GM18909 (cell line): ENCODE measurements at regions not wholly inside any gene's neighbourhood (a gene's known extent, or its start where the extent isn't known, plus 50 kb on each side); places are given as distances from the start of the nearest gene placed in this dataset.

Experiments used
- ATAC-seq: cut with Tn5 transposase; IDR thresholded peaks from one replicate; pipeline ENCODE4 v1.9.1; 2021; ENCODE audit warnings: mild to moderate bottlenecking; ENCODE audit not compliant: unreplicated experiment, poor library complexity

GRCh38 chr14:84777356-84777755 is 752.6 kb upstream of the FLRT2 start:
- no peak for ATAC-seq

- ATAC-seq, result no peak
Observed at GRCh38 chr14:84782902-84783301, 747.0 kb upstream of the FLRT2 start.

DNA sequence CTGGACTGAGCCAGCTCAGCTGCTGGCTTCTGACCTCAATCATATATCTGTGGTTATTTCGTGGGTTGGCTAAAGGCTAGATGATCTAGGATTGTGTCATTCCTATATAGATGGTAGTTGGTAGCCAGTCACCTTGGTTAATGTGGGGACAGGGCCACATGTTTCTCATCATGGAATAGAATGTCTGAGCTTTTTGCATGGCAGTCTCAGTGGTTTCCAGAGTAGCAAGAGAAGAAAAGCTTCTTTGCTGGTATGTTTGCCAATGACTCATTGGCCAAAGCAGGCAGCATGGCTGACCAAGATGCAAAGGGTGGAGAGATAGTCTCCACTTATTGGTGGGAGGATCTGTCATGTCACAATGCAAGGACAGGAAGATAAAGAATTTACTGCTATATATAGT is 746.4 kb upstream of the FLRT2 start:
- no peak for ATAC-seq

- no peak for ATAC-seq
Observed at GRCh38 chr14:84785996-84786395, 743.9 kb upstream of the FLRT2 start.

DNA sequence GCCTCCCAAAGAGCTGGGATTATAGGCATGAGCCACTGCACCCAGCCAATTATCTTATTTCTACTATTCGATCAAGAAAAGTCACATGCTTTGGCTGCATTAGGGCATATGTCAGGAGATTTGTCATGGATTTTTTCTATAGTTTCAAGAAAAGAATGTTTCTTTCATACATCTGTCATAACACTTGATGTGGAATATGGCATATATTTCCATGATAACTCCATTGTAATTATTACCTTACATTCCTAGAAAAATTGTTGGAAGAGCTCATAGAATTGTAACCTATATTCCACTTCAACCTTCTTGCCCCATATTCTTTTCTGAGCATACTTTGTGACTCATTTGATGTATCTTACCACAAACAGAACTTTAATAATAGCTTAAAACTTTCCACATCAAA is 740.9 kb upstream of the FLRT2 start:
- ATAC-seq, result no peak

DNA sequence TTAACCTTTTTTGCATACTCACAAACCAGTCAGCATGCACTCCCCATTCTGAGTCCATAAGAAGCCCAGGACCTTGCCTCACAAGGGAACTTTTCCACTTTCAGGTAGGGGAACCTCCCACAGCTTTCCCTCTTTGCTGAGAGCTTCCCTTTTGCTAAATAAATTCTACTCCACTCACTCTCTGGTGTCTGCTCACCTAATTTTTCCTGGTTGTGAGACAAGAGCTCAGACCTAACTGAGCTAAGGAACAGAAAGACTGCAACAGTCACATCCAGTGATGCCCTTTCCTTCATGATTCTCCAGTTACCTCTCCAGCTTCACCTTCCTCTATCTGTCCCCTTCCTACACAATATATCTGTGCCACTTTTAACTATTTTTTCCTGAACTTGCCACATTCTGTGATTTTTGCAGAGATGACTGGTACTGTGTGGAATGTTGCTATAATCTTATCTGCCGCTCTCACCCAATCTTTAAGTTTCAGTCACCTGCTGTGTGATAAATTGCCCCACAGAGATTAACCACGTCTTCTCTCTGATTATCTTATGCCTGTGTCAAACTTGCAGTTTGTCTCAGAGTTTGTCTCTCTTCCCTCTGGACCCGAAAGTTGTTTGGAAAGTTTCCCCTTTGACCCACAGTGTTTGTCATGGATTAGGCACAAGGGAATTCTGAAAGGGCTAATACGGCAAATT is 737.1 kb upstream of the FLRT2 start:
- ATAC-seq, result no peak

DNA sequence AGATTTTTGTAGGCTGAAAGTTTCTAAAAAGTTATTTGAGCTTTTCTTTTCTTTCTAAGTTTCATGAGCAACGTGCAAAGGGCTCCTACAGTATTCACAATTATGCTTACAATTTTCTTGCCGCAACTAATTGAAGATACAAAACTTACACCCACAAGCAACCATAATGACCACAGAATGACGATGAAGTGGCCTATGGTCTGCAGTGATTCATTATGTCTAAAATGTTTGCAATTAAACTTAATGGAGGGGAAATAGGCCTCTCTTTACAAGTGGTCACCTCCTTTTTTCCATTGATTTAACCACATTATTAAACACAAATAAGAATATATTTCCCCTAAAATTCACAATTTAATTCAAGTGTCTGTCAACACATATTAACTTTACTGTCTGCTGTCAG is 732.6 kb upstream of the FLRT2 start:
- ATAC-seq, result no peak

- no peak for ATAC-seq
Observed at GRCh38 chr14:84804468-84804867, 725.5 kb upstream of the FLRT2 start.

GRCh38 chr14:84804895-84805294 is 725.0 kb upstream of the FLRT2 start:
- no peak for ATAC-seq

- ATAC-seq, result no peak
Observed at GRCh38 chr14:84806181-84806580, 723.8 kb upstream of the FLRT2 start.

- ATAC-seq, result no peak
Observed at GRCh38 chr14:84806622-84807021, 723.3 kb upstream of the FLRT2 start.

- no peak for ATAC-seq
Observed at GRCh38 chr14:84807673-84808072, 722.3 kb upstream of the FLRT2 start.

- ATAC-seq, result no peak
Observed at GRCh38 chr14:84809158-84809557, 720.8 kb upstream of the FLRT2 start.

- no peak for ATAC-seq
Observed at GRCh38 chr14:84814391-84814790, 715.6 kb upstream of the FLRT2 start.

DNA sequence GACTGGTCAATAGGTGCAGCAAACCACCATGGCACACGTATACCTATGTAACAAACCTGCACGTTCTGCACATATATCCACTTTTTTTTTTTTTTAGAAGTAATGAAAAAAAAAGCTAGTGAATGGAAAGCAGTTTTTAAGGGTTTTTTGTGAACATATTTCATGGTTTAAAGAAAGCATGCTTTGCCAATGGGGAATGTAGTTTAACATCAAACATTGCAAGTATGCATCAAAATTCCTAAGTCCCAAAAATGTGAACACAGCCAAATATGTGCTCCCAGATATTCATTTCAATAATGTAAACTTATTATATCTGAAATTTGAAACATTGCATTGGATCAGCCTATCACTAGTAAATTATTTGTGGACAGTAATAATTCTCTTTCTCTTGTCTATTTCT is 710.4 kb upstream of the FLRT2 start:
- no peak for ATAC-seq

DNA sequence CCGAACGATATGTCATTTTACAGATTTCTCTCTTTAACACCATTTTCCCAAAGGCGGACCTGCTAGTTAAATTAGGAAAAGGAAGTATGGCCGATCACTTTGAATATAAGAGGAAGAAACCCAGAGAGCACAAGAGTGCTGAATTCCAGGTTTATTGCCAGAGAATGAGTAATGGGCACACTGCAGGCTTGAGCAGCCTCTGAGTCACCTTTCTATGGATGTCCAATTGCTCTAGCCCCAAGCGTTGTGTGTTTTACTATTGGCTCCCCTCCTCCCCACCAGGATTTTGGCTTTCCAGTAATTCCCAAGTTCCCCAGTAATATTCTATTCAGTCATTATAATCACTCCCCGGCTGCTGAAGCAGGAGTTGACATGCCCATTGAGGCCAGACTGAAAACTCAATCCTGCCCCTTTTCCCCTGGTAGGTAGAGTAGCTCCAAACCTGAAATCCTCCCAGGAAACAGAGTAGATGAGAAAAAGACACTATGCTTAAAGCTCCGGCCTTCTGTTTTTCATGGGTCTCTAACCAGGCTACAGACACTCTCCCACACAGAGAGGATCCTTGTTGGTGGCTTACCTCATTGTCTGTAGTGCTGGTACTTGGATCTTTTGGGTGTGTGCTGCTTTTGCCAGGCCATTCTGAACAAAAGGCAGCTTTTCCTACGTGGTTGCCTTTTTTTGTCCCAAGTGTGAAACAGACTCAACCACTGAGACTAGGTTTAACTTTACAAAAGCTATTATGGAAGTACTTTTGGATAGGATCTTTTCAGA is 704.3 kb upstream of the FLRT2 start:
- ATAC-seq, result no peak

- no peak for ATAC-seq
Observed at GRCh38 chr14:84826294-84826693, 703.6 kb upstream of the FLRT2 start.

DNA sequence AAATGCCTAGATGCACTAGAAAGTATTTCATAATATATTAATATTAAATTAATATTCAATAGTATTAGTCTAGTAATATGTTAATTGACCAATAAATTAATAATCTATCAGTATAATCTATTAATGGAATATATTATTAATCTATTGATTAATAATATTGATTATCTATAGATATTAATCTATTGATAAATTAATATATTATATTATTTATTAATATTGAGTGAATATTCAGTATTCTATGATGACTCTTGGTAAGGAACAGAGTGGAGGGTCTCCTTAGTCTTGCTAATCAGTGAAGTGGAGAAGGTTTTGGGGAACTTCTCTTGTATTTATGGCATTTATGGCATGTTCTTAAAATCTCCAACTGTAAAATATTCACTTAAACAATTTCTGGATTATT is 679.3 kb upstream of the FLRT2 start:
- ATAC-seq, result no peak

DNA sequence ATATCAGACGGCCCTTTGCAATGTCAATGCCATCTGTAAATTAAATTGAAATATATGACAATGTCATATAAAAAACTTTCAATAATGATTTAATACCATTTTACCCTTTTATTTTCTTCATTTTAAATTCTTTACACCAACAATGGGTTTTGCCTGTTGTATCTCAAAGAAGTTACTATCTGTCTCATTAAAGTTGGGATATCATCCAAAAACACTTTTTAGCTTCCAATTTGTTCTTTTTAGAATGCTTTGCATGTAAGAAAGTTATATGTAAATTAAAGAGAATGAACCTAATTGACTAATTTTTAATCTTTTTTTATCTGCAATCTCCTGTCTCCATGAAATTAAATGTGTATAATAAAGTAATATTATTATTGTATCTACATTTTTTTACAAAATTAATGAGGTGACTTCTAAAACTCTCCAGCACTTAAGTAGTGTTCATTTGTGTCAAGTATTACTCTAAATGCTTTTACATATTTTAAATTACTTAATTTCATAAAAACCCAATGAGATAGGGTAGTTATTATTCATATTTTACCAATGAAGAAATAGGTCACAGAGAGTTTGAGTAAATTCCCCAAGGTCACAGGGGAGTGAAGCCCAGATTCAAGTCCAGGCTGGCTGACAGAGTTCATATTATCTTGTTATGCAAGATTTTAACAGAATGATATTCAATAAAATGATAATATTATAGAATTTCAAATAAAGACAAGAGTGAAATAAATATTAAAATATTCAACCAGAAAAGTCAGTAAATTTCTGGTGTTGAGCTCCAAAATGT is 673.0 kb upstream of the FLRT2 start:
- no peak for ATAC-seq

- no peak for ATAC-seq
Observed at GRCh38 chr14:84857571-84857970, 672.4 kb upstream of the FLRT2 start.

GRCh38 chr14:84859116-84859515 is 670.8 kb upstream of the FLRT2 start:
- ATAC-seq, result no peak
